GM12891 (cell line): ENCODE measurements at regions not wholly inside any gene's neighbourhood (a gene's known extent, or its start where the extent isn't known, plus 50 kb on each side); places are given as distances from the start of the nearest gene placed in this dataset.

Experiments used
- POLR2A ChIP-seq: IDR thresholded peaks from 2 replicates; pipeline ENCODE4 v1.6.1; 2011; ENCODE audit warnings: low read depth, low read length, control low read depth
- POLR2AphosphoS5 ChIP-seq: IDR thresholded peaks from 2 replicates; pipeline ENCODE4 v1.6.1; 2011; ENCODE audit warnings: low read depth, low read length, control low read depth
- POU2F2 ChIP-seq: IDR thresholded peaks from 2 replicates; pipeline ENCODE4 v1.6.1; 2011; ENCODE audit warnings: low read depth, mild to moderate bottlenecking, control low read depth, low read length, moderate library complexity
- SPI1 ChIP-seq: IDR thresholded peaks from 2 replicates; pipeline ENCODE4 v1.6.1; 2011; ENCODE audit warnings: low read depth, low read length, control low read depth
- TAF1 ChIP-seq: IDR thresholded peaks from 2 replicates; pipeline ENCODE4 v1.6.1; 2011; ENCODE audit warnings: low read depth, low read length, control low read depth

GRCh38 chr2:161044095-161044865, 115.9 kb upstream of the TANK start:
- TF ChIP-seq POLR2A, result no peak
- TF ChIP-seq TAF1, result no peak
- no peak for TF ChIP-seq POLR2AphosphoS5
- TF ChIP-seq SPI1, result no peak
- TF ChIP-seq POU2F2, result no peak
